Right kidney (tissue), 1 donor: ENCODE measurements at regions not wholly inside any gene's neighbourhood (a gene's known extent, or its start where the extent isn't known, plus 50 kb on each side); places are given as distances from the start of the nearest gene placed in this dataset.

Source experiments
- DNase-seq: peaks from one replicate; pipeline ENCODE4 v3.0.0-alpha.2; 2016

DNA sequence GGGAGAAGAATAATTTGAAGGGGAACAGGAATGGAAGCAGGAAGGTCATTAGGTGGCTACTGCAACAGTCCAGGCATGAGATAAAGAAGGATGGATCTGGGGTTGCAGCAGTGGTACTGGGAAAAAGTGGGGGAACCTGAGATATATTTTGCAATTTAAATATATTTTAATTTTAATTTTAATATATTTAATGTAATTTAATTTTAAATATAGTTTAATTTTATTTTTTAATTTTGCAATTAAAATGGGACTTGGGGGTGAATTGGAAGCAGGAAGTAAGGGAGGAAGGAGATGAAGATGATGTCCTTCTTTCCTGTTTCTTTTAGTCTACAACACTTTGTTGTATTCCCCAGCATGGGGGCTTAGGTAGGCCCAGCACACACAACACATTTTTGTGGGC is 369.8 kb downstream of the GADD45G start:
- DNase-seq, result no peak

DNA sequence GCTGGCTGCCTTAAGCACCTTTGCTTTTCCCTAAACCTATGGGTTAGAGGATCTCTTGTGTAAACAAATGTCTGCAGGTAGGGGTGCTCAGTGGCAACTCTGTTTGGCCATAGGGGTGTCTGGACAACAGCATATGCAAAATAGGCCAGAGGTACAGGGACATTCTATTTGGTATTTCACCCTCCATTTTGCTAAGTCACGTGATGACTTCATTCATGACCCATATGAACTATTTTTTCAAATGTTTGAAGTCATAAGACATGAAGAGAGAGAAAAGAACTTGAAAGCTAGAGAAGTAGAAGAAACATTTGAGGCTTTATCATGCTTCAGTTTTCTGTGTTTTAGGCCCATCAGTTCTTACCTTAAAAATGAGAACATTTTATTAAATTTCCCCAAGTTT is 370.2 kb downstream of the GADD45G start:
- DNase-seq, result no peak

DNA sequence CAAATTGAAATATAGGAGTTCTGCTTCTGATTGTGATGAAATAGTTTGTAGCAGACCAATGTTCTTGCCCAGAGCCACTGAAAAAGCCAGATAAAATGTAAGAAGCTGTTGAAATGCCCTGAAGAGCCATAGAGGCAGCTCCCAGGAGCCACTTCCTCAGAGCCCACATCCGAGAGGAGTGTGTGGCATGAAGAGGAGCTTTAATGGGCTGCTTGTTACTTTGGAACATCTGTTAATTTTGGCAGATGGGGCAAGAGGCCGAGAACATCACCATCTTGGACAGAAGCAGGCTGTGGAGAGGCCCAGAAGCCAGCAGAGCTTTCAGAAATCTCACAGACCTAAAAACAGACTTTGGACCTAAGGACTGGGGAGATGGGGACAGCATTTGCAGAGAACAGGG is 370.8 kb downstream of the GADD45G start:
- DNase-seq, result no peak

DNA sequence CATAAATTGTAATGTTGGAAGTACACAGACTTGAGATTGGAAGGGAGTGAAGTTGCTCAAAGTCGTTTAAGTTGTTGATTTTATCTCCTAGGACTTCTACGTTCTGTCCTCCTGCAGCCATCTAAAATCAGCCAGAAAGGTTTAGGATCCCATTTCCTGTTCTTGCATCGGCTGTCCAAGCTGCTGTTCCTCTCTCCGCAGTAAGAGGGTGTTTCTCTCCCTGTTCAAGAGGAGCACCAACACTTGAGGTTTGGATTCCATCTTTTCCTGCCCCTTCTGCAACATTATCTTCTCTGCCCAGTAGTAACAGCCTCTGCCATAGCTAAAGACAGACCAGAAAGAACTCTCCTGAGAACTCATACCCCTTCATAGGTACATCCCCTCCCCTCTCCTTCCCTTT is 373.4 kb downstream of the GADD45G start:
- DNase-seq, result no peak

DNA sequence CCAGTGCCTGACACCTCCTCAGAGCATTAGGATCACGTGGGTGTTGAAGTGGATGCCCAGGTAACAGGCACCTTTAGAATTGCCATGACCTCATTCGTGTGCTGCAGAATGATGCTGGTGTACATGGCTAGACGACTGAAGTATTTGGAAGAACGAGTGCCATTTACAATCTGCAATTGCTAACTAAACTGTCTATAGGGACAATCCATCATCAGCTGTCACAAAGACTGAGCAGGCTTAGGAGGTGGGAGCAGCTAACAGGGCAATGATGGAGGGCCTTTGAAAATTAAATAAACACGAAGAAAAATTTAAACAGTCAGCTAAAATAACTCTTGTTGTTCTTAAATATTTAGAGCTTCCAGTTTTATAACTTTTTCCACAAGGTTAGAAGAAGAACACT is 375.8 kb downstream of the GADD45G start:
- DNase-seq, result no peak

DNA sequence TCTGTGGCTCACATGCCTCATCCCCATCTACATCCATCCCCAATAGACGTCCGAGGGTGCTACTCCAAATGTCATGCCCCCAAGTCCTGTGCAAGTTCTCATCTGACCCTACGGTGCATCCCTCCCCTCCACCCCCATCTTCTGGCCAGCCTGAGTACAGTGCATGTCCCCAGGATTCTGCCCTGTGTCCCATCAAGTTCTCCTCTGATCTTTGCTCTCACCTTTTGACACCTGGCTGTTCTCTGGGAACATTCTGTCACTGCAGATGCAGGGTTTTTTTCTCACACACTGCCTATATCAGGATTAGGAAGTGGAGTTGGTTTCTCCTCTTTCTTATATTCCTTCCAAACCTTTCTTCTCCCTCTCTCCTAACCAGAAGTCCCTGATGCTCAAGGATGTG is 377.2 kb downstream of the GADD45G start:
- no peak for DNase-seq

DNA sequence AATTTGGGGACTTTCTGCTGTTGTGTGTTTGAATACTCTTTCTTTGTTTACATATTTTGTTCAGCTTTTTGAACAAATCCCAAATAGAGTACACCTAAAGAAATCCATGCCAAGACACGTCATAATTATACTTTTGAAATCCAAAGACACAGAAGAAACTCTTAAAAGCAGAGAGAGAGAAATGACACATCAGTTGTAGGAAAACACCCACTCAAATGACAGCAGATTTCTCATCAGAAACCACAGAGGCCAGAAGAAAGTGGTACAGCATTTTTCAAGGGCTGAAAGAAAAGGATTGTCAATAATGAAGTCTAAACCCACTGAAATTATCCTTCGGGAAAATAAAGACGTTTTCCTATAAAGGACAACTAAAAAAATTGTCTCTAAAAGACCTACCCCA is 378.6 kb downstream of the GADD45G start:
- DNase-seq, result no peak

DNA sequence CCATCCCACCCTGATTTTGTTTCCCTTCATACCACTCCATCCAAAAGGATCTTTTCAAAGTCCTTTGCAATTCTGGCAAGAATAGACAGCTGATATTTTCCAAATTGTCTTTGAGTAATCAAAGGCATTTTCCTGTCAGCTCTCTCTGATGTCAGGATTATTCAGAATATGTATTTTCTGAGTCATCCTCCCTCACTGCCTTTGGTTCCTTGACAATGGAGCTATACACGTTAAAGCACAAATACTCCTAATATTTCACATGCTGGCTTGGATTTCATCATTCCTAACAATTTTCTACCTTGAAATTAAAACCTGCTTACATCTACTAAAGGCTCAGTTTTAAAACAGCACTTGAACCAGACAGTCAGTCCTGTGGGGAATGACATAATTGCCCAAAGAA is 379.4 kb downstream of the GADD45G start:
- DNase-seq, result no peak

DNA sequence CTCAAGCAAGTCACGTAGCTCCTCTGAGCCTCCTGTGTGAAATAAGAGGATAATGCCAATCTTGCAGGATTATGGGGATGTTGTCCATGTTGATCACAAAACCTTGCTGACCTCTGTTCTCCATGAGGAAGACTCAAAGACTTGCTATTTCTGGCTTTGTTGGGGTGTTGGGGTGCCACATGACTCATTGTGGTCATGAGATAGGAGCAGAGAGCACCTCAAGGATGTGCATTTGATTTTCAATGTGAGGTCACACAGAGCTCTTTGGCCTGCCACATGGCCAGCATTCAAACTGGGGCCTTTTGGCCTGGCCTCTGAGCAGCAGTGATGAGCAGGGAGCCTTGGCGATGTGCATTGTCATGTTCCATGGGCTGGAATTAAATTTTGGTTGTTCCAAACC is 380.3 kb downstream of the GADD45G start:
- no peak for DNase-seq

DNA sequence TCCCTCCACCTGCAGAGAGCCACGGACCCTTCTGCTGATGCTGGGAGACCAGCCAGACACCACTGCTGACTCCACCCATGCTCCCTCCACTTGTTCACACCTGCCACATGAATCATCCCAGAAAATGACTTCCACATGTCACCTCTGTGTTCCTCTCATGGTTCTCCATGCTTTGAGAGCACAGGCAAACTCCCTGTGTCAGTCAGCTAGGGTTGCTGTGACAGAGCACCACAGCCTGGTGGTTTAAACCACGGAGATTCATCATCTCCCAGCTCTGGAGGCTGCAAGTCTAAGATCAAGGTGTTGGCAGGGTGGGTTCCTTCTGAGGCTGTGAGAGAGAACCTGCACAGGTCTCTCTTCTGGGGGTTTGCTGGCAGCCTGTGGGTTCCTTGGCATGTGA is 381.4 kb downstream of the GADD45G start:
- no peak for DNase-seq

DNA sequence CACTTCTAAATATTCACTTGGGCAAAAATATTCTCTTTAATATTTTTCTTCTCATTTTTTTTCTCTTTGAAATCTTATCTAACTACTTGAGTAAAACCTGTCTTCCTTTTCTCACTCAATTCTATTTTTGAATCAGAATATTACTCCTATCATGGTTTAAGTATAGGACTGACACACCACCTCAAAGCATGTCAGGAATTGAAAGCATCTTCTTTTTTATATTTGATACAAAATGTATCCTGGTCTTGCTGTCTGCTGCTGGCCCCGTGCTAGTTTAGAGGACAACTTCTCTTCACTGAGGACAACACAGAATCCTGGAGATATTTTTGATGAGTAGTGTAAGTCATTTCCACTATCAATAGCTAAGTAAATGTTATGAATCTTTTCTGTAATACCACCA is 383.6 kb downstream of the GADD45G start:
- no peak for DNase-seq

DNA sequence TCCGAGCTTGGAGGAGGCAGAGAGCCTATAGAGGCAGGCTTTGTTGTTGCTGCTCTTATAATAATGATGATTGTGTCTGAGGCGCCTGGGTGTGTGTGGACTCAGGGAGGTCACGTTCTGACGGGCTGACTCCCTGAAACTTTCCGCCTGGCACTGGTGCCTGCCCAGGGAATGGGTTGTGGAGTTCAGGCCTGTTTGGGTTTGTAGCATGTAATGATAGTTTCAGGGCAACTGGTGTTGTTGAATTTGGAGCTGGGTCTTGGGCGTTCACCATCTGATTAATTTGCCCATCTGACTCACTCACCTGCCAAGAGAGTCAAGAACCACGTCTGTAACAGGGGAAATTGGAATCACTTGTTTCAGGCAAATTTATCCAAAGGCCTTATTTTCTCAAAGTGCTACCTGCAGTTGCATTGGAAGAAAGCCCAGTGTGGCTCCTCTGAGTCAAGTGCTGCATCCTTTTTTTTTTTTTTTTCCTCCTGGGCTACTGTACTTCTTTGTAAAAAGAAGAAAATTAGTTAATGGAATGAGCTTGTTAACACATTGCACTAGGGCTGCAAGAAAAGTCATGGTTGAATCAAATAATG is 386.5 kb downstream of the GADD45G start:
- no peak for DNase-seq

DNA sequence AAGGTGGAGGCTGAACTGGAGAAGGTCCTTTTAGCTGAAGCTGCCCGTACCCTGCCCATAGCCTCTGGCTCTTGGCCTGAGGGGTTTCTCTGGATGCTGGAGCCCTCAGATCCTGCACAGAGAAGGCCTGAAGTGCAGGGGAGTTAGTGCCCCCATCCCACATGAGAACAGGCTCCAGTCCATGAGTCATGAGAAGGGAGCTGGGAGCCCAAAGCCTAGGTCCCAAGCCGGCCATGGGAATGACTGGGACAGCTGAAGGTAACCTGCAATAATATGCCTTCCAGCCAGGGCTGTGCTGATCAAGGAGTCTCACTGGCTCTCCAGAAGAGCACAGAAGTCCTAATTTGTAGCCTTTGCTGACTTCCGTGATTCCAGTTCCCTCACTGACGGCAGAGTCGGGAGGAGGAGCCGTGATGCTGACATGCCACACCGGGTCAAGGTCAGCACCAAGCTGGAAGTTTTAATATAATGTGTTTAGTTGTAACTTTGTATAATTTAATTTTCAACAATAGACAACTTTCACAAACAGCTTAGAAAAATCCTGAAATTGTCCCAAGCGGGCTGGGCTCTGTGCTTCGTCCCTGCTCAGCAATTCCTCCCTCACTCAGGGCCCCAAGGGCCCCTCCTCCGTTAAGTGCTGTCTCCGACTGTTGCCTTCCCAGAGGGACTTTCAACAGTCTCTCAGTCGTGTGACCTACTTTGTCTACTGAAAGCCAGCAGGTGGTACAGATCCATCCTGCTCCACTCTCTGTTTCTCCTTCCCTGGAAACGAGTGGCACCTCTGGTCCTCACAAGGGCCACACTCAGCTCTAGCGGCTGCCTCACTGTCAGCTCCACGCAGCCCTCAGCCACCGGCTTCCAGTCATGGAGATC is 387.8 kb downstream of the GADD45G start:
- no peak for DNase-seq

DNA sequence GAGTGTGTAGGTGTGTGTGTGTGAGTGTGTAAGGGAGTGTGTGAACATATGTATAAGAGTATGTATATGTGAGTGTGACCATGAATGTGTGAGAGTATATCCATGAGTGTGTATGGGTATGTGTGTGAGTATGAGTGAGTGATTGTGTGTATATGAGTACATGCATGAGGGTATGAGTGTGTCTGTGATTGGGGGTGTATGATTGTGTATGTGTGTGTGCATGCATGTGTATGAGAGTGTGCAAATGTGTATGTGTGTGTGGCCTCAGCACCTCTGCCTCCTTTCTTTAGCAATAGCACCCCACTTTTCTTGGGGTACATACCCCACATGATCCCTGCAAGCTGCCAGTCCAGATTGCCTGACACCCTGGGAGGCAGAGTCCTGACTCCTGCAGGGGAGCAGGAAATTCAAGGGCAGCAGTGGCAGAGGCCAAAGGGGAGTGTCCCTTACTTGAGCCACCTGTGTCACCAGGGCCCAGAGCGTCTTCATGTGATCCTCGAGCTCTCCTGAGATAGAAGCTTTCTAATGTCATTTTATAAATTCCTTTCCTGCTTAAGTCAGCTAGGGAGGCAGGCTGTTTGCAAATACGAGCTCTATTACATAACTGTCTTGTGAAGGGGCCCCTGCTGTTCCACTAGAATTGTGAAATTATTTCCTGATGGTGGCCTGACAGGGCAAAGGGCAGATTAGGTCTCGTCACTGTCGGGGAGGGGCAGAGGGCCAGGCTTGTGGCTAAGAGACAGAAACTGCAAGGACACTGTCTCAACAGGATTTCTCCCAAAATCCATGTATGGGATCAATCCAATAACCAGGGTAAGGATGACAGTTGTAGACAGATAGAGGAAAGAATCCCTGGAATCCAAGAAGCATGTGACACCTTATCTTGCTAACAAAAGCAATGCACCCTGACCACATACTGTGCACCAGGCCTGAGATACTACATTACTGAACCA is 389.1 kb downstream of the GADD45G start:
- no peak for DNase-seq

DNA sequence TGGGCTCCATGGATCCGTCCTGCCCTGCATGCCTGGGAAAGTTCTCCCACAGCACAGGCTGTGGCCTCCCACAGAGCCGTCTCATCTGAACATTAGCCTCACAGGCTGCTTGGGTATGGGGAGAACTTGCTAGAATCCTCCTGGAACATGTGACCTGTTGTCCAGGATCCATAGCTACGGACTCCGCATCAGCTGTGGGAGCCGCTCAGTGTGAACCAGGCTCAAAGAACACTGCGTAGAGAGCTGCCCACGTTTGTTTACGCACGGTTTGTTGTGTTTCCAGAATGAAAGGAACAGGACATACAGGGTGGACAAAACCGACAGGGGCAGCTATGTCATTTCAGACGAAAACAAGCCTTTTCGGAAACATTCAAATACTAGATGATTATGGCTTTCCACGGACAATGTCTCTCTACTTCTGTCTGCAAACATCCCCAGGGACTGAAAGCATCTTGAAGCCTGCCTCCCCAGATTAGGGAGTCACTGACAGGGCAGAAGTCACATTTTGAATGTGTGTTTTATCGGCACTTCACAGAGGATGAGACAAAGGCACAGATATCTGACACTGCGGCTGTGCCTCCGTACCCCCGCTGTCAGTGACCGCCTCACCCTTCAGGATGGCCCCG is 390.3 kb downstream of the GADD45G start:
- no peak for DNase-seq

DNA sequence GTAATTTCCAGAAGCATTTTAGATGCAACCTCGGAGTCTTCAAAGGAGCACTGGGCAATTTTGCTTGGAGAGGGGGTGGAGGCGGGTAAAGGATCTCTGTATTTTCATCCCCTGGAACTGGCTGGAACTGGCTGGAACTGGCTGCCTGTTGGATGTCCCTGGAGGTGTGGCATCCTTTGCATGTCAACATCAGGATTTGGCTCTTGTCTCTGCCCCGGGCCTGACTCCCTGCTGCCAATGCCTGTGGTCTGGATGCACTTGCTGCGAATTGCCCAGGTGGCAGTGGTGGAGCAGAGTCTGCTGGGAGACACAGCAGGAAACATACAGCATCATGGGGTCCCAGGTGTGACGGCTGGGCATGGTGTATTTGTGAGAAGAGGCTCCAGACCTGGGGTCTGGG is 391.3 kb downstream of the GADD45G start:
- DNase-seq, result no peak

DNA sequence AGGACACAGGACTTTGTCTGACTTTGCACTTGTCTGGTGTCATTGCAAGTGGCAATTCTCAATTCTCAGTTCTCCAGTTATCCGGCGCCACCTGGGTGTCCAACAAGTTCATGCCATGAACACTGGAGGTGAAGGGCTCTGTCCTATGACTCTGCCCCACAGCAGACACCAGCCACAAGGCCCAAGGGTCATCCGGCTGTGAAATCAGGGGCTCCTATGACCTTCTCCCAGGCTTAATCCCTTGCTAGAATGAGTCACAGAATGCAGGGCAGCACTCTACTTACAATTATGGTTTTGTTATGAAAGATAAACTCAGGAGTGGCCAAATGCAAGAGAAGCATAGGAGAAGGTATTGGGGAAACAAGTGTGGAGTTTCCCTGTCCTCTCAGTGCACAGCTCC is 392.0 kb downstream of the GADD45G start:
- no peak for DNase-seq

DNA sequence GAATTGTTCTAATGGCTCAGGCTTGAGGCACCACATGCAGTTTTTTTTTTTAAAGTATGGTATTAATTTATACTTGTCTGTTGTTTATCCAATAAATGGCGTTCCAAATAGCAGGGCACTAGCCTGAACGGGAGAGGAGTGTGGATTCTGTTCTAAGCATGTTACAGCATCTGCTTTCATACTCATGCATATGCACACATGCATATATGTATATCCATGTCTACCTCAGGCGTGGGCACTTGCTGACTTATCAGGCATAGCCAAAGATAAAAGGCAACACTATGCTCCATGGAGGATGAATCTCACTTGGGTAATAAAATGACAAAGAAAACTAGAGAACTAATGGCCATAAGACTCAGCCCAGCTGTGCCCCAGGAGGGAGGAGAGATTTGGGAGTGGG is 393.8 kb downstream of the GADD45G start:
- no peak for DNase-seq

DNA sequence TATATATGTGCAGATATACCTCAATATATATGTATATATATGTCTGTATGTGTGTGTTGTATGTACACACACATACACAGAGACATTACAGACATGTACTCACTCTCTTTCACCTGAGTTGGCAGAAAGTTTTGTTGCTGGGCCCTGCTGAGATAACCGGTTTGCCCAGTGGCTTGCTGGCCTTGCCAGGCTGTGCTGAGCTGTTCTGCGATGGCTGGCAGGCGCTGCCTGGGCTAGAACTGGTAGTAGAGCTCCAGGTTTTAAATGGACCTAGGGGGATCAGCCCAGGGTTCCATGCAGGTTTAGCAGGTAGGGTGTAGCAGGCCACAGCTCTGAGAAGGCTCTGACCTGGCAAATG is 394.3 kb downstream of the GADD45G start:
- no peak for DNase-seq

DNA sequence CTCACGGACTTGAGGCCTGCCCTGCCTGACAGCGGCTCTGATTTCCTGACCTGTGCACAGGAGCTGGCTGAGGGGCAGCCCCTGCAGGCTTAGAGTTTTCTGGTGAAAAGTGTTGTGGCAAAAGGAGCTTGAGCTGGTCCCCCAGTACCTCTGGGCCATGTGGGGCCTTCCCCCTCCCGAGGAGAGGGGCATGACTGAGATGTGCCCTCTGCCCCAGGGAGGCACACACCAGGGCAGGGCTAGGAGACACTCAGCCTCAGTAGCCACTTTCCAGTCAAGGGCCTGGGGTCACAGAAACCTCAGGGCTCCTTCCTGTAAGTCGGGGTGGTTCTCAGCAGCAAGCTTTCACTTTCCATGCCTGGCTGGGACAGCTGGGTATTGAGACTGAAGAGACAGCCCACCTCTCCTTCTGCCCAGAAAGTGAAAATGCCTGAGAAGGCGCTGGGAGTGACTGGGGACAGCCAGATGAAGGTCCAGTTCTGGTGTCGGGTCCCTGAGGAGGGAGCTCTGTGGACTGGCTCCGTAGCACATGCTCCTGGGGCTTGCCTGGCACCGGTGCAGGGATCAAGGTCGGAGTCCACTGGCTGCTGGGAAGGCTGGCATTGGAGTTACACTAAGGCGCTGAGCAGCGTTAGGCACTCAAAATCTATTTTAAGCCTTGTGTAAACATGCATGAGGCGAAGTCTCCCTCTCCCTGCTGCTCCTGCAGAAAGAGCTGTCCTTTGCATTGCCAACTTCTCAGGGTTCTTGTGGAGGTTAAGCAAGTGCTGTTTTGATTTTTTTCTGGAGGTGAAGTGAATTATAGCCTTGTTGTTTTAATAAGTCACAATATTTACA is 394.9 kb downstream of the GADD45G start:
- peak; percentile 66 for DNase-seq

DNA sequence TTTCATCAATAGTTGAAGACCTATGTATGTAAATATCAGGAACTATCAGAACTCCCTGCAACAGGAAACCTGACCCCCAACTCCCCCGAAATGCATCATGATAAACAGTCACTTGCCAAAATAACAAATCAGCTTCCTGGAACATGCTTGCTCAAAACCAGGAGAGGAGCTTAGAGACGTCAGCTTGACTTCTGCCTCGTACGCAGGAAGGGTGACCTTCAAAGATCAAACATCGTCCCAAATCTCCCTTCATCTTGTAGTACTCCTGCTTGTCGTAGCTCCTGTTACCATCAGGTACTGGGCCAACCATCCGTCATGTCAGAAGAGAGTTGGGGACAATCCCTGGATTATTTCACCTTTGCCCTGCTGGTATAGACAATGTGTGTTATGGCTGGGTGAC is 396.1 kb downstream of the GADD45G start:
- DNase-seq, result no peak

DNA sequence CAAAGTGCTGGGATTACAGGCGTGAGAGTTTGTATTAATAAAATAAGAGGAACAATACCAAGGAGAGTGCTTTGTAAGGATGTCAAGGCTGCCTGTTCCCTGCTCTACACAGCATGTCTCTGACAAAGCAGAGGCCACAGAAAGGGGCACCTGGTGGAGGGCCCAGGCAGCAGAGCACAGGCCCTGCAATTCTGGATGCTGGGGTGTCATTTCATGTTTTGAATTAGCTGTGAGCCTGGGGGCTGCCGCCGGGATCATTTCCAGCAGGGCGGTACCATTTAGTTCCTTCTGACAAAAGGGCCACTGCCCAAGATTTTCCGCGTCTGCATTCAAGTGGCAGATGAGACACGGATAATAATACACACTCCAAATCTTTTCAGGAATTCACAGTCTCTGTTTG is 396.9 kb downstream of the GADD45G start:
- DNase-seq, result no peak
